ENCODE measurements at regions not wholly inside any gene's neighbourhood (a gene's known extent, or its start where the extent isn't known, plus 50 kb on each side); places are given as distances from the start of the nearest gene placed in this dataset.

GRCh38 chr6:168388641-168389633 lies 52.0 kb upstream of the SMOC2 start:
- Mint-ChIP-seq H3K9me3 (peaks cover 0 to 2% of the 10 kb centered on the region in 2 donors), H3K27me3 (peaks cover 4 to 7% of the 10 kb centered on the region in 2 donors), H3K36me3 (no peaks in the 10 kb centered on the region), H3K4me1 (no peaks in the 10 kb centered on the region), H3K4me3 (no peak overlapping the region), H3K27ac (no peak overlapping the region)
- DNase-seq = no peak
- no peak for ATAC-seq (replicated peaks)

DNA sequence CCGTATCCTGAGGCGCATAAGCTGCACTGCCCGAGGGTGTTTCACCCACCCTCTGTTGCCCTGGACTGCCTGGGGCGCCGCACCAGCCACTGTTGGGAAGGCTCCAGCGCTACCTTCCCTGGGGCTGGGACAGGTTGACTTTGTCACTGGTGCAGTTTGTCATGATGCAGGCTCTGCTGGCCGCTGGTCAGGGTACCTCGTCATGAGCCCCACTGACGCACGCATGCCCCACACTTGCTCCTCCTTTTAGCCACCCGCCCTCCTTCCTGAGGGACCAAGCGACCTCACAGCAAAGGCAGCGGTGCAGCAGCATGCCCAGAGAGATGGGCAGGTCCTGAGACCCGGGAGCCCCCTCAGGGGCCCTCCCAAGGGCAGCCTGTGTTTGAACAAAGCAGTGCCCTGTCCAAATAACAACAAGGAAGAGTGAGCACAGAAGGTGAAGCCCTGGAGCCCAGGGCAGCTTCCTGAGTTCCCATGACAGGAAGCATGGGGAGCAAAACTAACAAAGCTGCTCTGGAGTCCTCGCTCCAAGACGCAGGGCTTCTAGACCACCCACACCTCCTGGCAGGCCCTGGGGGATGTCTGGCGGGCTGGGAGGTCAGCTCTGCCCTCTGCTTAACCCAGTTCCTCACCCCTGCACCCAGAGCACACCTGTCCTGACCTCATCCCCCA lies 50.1 kb upstream of the SMOC2 start:
- Mint-ChIP-seq H3K4me3 (no peak overlapping the region), H3K27me3 (peaks cover 4 to 7% of the 10 kb centered on the region in 2 donors), H3K27ac (no peak overlapping the region), H3K4me1 (no peaks in the 10 kb centered on the region), H3K36me3 (no peaks in the 10 kb centered on the region), H3K9me3 (peaks cover 0 to 2% of the 10 kb centered on the region in 2 donors)
- DNase-seq (no peak), ATAC-seq (replicated peaks) (no peak)
